A673 (cell line): ENCODE measurements at regions not wholly inside any gene's neighbourhood (a gene's known extent, or its start where the extent isn't known, plus 50 kb on each side); places are given as distances from the start of the nearest gene placed in this dataset.

Experiments used
- BruUV-seq: library from RNA; stranded (reverse); fragments of 400-500 nt; replicated peaks from 2 replicates; lab custom pipeline; 2021; lab: Mats Ljungman, UMichigan
- CTCF ChIA-PET: fragments of 300-600 bp; sonication (Branson Sonifier 250); formaldehyde crosslinking; loops from one replicate; lab custom pipeline; 2022; ENCODE audit warnings: antibody characterized with exemption; lab: Charles Lee
- POLR2A ChIA-PET: fragments of 300-600 bp; sonication (Branson Sonifier 250); formaldehyde crosslinking; loops from one replicate; lab custom pipeline; 2022; ENCODE audit warnings: antibody characterized with exemption; ENCODE audit not compliant: low non-redundant PET; lab: Charles Lee
- DNase-seq: peaks from one replicate; pipeline ENCODE4 v3.0.0-alpha.2; 2015; ENCODE audit warnings: low spot score
- H3K27ac ChIP-seq: fragments of 200-600 bp; sonication (generic); 2 replicates; pipeline ENCODE4 v1.5.1; 2016; ENCODE audit warnings: mixed run types, low read depth, mild to moderate bottlenecking, mixed read lengths, antibody characterized with exemption, low read length; ENCODE audit not compliant: poor library complexity, severe bottlenecking
- H3K27me3 ChIP-seq: fragments of 200-600 bp; sonication (generic); replicated peaks from 2 replicates; pipeline ENCODE4 v1.6.1; 2017; ENCODE audit warnings: mixed run types, low read depth, mild to moderate bottlenecking, mixed read lengths, antibody characterized with exemption, low read length; ENCODE audit not compliant: insufficient read depth, poor library complexity
- H3K36me3 ChIP-seq: fragments of 200-600 bp; sonication (generic); 2 replicates; pipeline ENCODE4 v1.6.1; 2016; ENCODE audit warnings: mixed run types, mild to moderate bottlenecking, mixed read lengths, antibody characterized with exemption, low read length; ENCODE audit not compliant: insufficient read depth, poor library complexity, severe bottlenecking
- H3K4me1 ChIP-seq: fragments of 200-600 bp; sonication (generic); 2 replicates; pipeline ENCODE4 v1.6.1; 2017; ENCODE audit warnings: mixed run types, mild to moderate bottlenecking, mixed read lengths, antibody characterized with exemption, low read length; ENCODE audit not compliant: insufficient read depth, poor library complexity, severe bottlenecking
- H3K4me3 ChIP-seq: fragments of 200-600 bp; sonication (generic); 2 replicates; pipeline ENCODE4 v1.5.1; 2016; ENCODE audit warnings: low read depth, mixed run types, mild to moderate bottlenecking, mixed read lengths, low read length; ENCODE audit not compliant: poor library complexity, severe bottlenecking
- H3K9me3 ChIP-seq: fragments of 200-600 bp; sonication (generic); 2 replicates; pipeline ENCODE4 v1.6.1; 2016; ENCODE audit warnings: mixed run types, low read depth, mild to moderate bottlenecking, mixed read lengths, antibody characterized with exemption, low read length; ENCODE audit not compliant: poor library complexity, severe bottlenecking
- EZH2 ChIP-seq: fragments of 200-600 bp; sonication (generic); IDR thresholded peaks from 2 replicates; pipeline ENCODE4 v1.6.1; 2017; ENCODE audit warnings: borderline replicate concordance, low read depth, mild to moderate bottlenecking, mixed read lengths, antibody characterized with exemption, low read length; ENCODE audit not compliant: poor library complexity, severe bottlenecking
- intact Hi-C: fragments of 100-400 bp; cut with micrococcal nuclease; formaldehyde crosslinking; loops from one replicate; pipeline ENCODE4 v1.10.0; 2022; ENCODE audit not compliant: unreplicated experiment
- TF ChIP-seq, protein P1 (sequence below): fragments of 300-800, 200-600 bp; sonication (generic); conservative IDR thresholded peaks from 2 replicates; pipeline ENCODE4 v1.5.1; 2017; ENCODE audit warnings: low read depth, mild to moderate bottlenecking, antibody characterized with exemption, low read length, moderate library complexity, mixed read lengths

DNA sequence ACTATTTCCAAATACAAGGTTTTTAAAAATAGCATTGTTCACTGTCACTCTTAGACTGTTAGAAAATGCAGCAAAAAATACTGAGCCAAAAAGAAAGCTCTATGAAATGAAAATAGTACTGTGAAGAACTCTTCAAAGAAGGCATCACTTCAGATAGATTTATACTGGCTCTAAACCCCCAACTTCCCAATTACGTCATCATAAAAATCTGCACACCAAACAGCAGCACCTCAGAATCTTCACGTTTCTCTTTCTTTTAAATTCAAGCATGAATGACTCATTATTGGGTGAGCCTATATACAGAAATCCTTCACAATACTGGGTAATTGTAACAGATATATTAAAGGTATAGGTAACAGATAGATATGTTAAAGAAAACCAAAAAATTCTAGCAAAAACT is 208.4 kb upstream of the HTR1E start:
- BruUV-seq = no TSS peak
- Histone ChIP-seq H3K4me1 (no peaks in the 10 kb centered on the region), H3K9me3 (no peaks in the 10 kb centered on the region), H3K27me3 (no peaks in the 10 kb centered on the region), H3K27ac (no peak overlapping the region), H3K36me3 (no peaks in the 10 kb centered on the region), H3K4me3 (no peak overlapping the region)
- ChIA-PET CTCF (no interaction called here), POLR2A (no interaction called here)
- intact Hi-C loops = no loop called here
- DNase-seq = no peak
- TF ChIP-seq, protein P1, sequence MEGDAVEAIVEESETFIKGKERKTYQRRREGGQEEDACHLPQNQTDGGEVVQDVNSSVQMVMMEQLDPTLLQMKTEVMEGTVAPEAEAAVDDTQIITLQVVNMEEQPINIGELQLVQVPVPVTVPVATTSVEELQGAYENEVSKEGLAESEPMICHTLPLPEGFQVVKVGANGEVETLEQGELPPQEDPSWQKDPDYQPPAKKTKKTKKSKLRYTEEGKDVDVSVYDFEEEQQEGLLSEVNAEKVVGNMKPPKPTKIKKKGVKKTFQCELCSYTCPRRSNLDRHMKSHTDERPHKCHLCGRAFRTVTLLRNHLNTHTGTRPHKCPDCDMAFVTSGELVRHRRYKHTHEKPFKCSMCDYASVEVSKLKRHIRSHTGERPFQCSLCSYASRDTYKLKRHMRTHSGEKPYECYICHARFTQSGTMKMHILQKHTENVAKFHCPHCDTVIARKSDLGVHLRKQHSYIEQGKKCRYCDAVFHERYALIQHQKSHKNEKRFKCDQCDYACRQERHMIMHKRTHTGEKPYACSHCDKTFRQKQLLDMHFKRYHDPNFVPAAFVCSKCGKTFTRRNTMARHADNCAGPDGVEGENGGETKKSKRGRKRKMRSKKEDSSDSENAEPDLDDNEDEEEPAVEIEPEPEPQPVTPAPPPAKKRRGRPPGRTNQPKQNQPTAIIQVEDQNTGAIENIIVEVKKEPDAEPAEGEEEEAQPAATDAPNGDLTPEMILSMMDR = no peak
- no peak for TF ChIP-seq EZH2

DNA sequence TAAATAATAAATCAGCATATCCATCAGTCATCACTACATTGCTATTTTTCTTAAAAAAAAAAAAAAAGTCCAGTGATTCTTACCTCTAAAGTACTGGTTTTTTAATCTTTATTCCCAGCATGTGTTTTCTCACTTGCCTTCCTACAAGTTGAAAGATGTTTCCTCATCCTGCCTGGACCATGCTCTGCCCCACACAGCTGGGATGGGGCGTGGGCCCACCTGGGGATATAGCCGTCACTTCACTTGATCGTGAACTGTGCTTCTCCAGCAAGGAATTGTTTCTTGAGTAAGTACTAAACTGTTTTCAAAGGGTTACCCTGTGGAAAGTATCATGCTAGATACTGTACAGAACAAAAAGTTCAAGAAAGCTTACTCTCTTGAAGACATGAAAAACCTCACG is 212.6 kb upstream of the HTR1E start:
- CTCF ChIA-PET = no interaction called here
- no peaks in the 10 kb centered on the region for H3K4me1 ChIP-seq

DNA sequence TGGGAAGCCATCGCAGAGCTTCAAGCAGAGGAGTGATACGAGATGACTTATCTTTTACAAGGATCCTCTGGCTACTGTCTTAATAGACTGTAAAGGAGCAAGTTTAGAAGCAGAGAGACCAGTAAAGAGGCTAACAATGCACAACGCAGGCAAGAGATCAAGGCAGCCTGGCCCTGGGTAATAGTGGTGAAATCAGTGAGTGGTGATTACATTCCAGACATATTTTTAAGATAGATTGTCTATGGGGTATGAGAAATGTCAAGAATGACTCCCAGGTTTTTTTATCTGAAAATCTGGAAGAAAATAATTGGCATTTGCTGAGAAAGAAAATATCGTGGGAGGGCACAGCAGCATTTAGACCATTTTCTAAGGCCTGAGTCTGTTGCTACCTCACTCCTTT is 213.6 kb upstream of the HTR1E start:
- ChIA-PET CTCF (no interaction called here), POLR2A (no interaction called here)
- no peak overlapping the region for H3K27ac ChIP-seq
- no peaks in the 10 kb centered on the region for H3K4me1 ChIP-seq
- H3K4me3 ChIP-seq = no peak overlapping the region
- H3K36me3 ChIP-seq = no peaks in the 10 kb centered on the region
- no peak for TF ChIP-seq EZH2
- TF ChIP-seq, protein P1 = no peak
- DNase-seq = no peak
- intact Hi-C loops = no loop called here
- no TSS peak for BruUV-seq
- H3K9me3 ChIP-seq = no peaks in the 10 kb centered on the region
- no peaks in the 10 kb centered on the region for H3K27me3 ChIP-seq

More for the DNA sequence above, 212.6 kb upstream of the HTR1E start:
- Histone ChIP-seq H3K27ac (no peak overlapping the region), H3K4me3 (no peak overlapping the region), H3K9me3 (no peaks in the 10 kb centered on the region), H3K36me3 (no peaks in the 10 kb centered on the region), H3K27me3 (no peaks in the 10 kb centered on the region)
- POLR2A ChIA-PET = no interaction called here
- TF ChIP-seq EZH2 = no peak
- TF ChIP-seq, protein P1 = no peak
- BruUV-seq = no TSS peak
- intact Hi-C loops = no loop called here
- DNase-seq = no peak
